22Rv1 (cell line): ENCODE measurements at regions not wholly inside any gene's neighbourhood (a gene's known extent, or its start where the extent isn't known, plus 50 kb on each side); places are given as distances from the start of the nearest gene placed in this dataset.
"Not testable (repeated sequence)": the region's sequence is repeated elsewhere in the genome, so short reads cannot be mapped to it uniquely, and the experiment has no call there.

ENCODE experiments used
- H3K27ac ChIP-seq: fragments of 450-650 bp; 2 replicates; pipeline ENCODE4 v1.5.1; 2017
- CTCF ChIP-seq: fragments of 450-650 bp; IDR thresholded peaks from 2 replicates; pipeline ENCODE4 v1.5.1; 2017; ENCODE audit warnings: mild to moderate bottlenecking
- ZFX ChIP-seq: fragments of 450-650 bp; IDR thresholded peaks from 2 replicates; pipeline ENCODE4 v1.6.1; 2017; ENCODE audit warnings: antibody characterized with exemption, borderline replicate concordance

GRCh38 chr4:186859420-186859819, 135.8 kb upstream of the FAT1 start:
- no peak overlapping the region for H3K27ac ChIP-seq
- TF ChIP-seq ZFX = no peak
- no peak for TF ChIP-seq CTCF

- no peak overlapping the region for H3K27ac ChIP-seq
- TF ChIP-seq ZFX (no peak), CTCF (no peak)
Observed at GRCh38 chr4:186861317-186861716, 137.7 kb upstream of the FAT1 start.

- TF ChIP-seq CTCF (no peak), ZFX (no peak)
- no peak overlapping the region for H3K27ac ChIP-seq
Observed at GRCh38 chr4:186871856-186872255, 148.2 kb upstream of the FAT1 start.

GRCh38 chr4:186873095-186873494, 149.4 kb upstream of the FAT1 start:
- not testable (repeated sequence) for H3K27ac ChIP-seq

GRCh38 chr4:186875476-186875875, 151.8 kb upstream of the FAT1 start:
- H3K27ac ChIP-seq = no peak overlapping the region
- TF ChIP-seq CTCF (no peak), ZFX (no peak)

GRCh38 chr4:186876961-186877626, 153.4 kb upstream of the FAT1 start:
- TF ChIP-seq ZFX (no peak), CTCF (no peak)
- H3K27ac ChIP-seq = no peak overlapping the region

GRCh38 chr4:186878203-186878776, 154.6 kb upstream of the FAT1 start:
- no peak overlapping the region for H3K27ac ChIP-seq
- TF ChIP-seq ZFX (no peak), CTCF (no peak)
